HG03439 (cell line): ENCODE measurements at regions not wholly inside any gene's neighbourhood (a gene's known extent, or its start where the extent isn't known, plus 50 kb on each side); places are given as distances from the start of the nearest gene placed in this dataset.
"Not testable (repeated sequence)": the region's sequence is repeated elsewhere in the genome, so short reads cannot be mapped to it uniquely, and the experiment has no call there.

Source experiments
- ATAC-seq: cut with Tn5 transposase; IDR thresholded peaks from one replicate; pipeline ENCODE4 v1.9.1; 2021; ENCODE audit warnings: mild to moderate bottlenecking, moderate library complexity; ENCODE audit not compliant: unreplicated experiment

- no peak for ATAC-seq
Observed at GRCh38 chr10:50997461-50997860, 76.8 kb upstream of the PRKG1 start.

- no peak for ATAC-seq
Observed at GRCh38 chr10:50999163-50999562, 75.1 kb upstream of the PRKG1 start.

GRCh38 chr10:51000164-51000563 is 74.1 kb upstream of the PRKG1 start:
- ATAC-seq = no peak

- no peak for ATAC-seq
Observed at GRCh38 chr10:51000976-51001375, 73.3 kb upstream of the PRKG1 start.

- peak; percentile 49 for ATAC-seq
Observed at GRCh38 chr10:51001587-51001986, 72.7 kb upstream of the PRKG1 start.

GRCh38 chr10:51002469-51002868 is 71.8 kb upstream of the PRKG1 start:
- no peak for ATAC-seq

- no peak for ATAC-seq
Observed at GRCh38 chr10:51004776-51005175, 69.5 kb upstream of the PRKG1 start.

- ATAC-seq = no peak
Observed at GRCh38 chr10:51005551-51005950, 68.7 kb upstream of the PRKG1 start.

- ATAC-seq = no peak
Observed at GRCh38 chr10:51006686-51007085, 67.6 kb upstream of the PRKG1 start.

GRCh38 chr10:51007781-51008180 is 66.5 kb upstream of the PRKG1 start:
- no peak for ATAC-seq

GRCh38 chr10:51008346-51008745 is 65.9 kb upstream of the PRKG1 start:
- no peak for ATAC-seq

- ATAC-seq = no peak
Observed at GRCh38 chr10:51010977-51011376, 63.3 kb upstream of the PRKG1 start.

- no peak for ATAC-seq
Observed at GRCh38 chr10:51012073-51012472, 62.2 kb upstream of the PRKG1 start.

- no peak for ATAC-seq
Observed at GRCh38 chr10:51014680-51015389, 59.5 kb upstream of the PRKG1 start.

GRCh38 chr10:51015390-51015754 is 58.9 kb upstream of the PRKG1 start:
- not testable (repeated sequence) for ATAC-seq

GRCh38 chr10:51020200-51020599 is 54.1 kb upstream of the PRKG1 start:
- no peak for ATAC-seq

GRCh38 chr10:51022933-51023585 is 51.2 kb upstream of the PRKG1 start:
- ATAC-seq = no peak

GRCh38 chr10:51023636-51024035 is 50.7 kb upstream of the PRKG1 start:
- ATAC-seq = no peak
